Heart left ventricle (tissue), 16 donors: ENCODE measurements at regions not wholly inside any gene's neighbourhood (a gene's known extent, or its start where the extent isn't known, plus 50 kb on each side); places are given as distances from the start of the nearest gene placed in this dataset.

Source experiments
- ATAC-seq, 4 donors: fragments of 200-7000 bp; cut with Tn5 transposase; one replicate each; pipeline ENCODE4 v1.9.1; 2020 to 2022; ENCODE audit warnings: moderate library complexity in 4 of 4, mild to moderate bottlenecking in 3 of 4, moderate number of reproducible peaks in 1 of 4
- DNase-seq, 5 donors: peaks; one replicate each; pipeline ENCODE4 v3.0.0-alpha.2; 2020
- H3K27ac ChIP-seq, 12 donors: fragments of 200-600 bp; sonication (generic) in 4 of 12; one replicate each; pipeline versions ENCODE4 v1.5.0 to v1.8.0; 2016 to 2022; ENCODE audit warnings: mild to moderate bottlenecking in 2 of 12
- H3K27me3 ChIP-seq, 9 donors: fragments of 200-600 bp; sonication (generic) in 2 of 9; one replicate each; pipeline versions ENCODE4 v1.5.1 to v1.8.0; 2016 to 2022; ENCODE audit warnings: mild to moderate bottlenecking in 3 of 9
- H3K36me3 ChIP-seq, 9 donors: fragments of 200-600 bp; sonication (generic) in 2 of 9; one replicate each; pipeline versions ENCODE4 v1.5.0 to v1.8.0; 2018 to 2022; ENCODE audit warnings: mild to moderate bottlenecking in 2 of 9
- H3K4me1 ChIP-seq, 12 donors: fragments of 200-600 bp; sonication (generic) in 4 of 12; one replicate each; pipeline versions ENCODE4 v1.5.0 to v1.8.0; 2016 to 2022; ENCODE audit warnings: mild to moderate bottlenecking in 3 of 12
- H3K4me3 ChIP-seq, 12 donors: fragments of 200-600 bp; sonication (generic) in 4 of 12; one replicate each; pipeline versions ENCODE4 v1.5.0 to v1.8.0; 2017 to 2022; ENCODE audit warnings: mild to moderate bottlenecking in 9 of 12, moderate library complexity in 4 of 12
- H3K9me3 ChIP-seq, 12 donors: fragments of 200-600 bp; sonication (generic) in 4 of 12; one replicate each; pipeline versions ENCODE4 v1.5.0 to v1.8.0; 2016 to 2022; ENCODE audit warnings: mild to moderate bottlenecking in 1 of 12
- CTCF ChIP-seq, 12 donors: fragments of 200-600 bp; sonication (generic) in 4 of 12; IDR thresholded peaks; one replicate each; pipeline versions ENCODE4 v1.5.0 to v1.8.0; 2018 to 2022; ENCODE audit warnings: antibody characterized with exemption in 12 of 12, mild to moderate bottlenecking in 5 of 12
- POLR2A ChIP-seq, 2 donors: fragments of 450-650 bp; IDR thresholded peaks; one replicate each; pipeline ENCODE4 v1.6.1; 2017; ENCODE audit warnings: antibody characterized with exemption in 2 of 2, mild to moderate bottlenecking in 2 of 2, moderate library complexity in 2 of 2
- WGBS, 4 donors: extraction: QIAGEN DNeasy Blood & Tissue Kit in 2 of 4; methylation state at CpG; one replicate each; pipeline versions ENCODE4 v1.1.5 to v1.1.7; 2013 to 2018; 5-methylcytosine and 5-hydroxymethylcytosine counted together
- intact Hi-C, 10 donors: fragments of 100-400 bp; cut with DNase I; formaldehyde crosslinking; loops; one replicate each; pipeline versions ENCODE4 v1.11.1 to v1.14.2; 2022
- donor health status: ischemic (EF 13 %, LVEDD 7.1; RV severe dilation, severe dysfunction).
- donor health status: healthy with polysubstance abuse.
- donor health status: DM: no; HTN: yes; CAD: no.
- donor health status: DM: no; HTN: no; CAD: no.
- donor health status: ischemic (EF 25% LVEDD 6.9; RV normal size, moderate dysfunction).
- donor health status: ischemic (EF 25% LVEDD 5.7; RV mildly dilated, moderate dysfunction).
- donor health status: healthy.
- donor health status: DM: yes; HTN: yes; CAD: no.
- donor health status: ischemic (EF 35%, LVEDD 5.7; RV mildly dilated, moderate dysfunction).
- donor health status: nonischemic (EF 11% LVEDD 7.7; RV severe dilation, severe dysfunction).
- donor health status: DM: yes; HTN: yes; CAD: no.
- donor health status: PGD.
- donor health status: ischemic (EF 29% LVEDD 5.4; RV normal size, mild dysfunction).
- donor health status: nonischemic (EF 23%, LVEDD 6.1; RV moderate dilation, normal function).

- no peak overlapping the region for H3K4me3 ChIP-seq
- 70 to 84% (median 78%) methylated on average over 3 of the region's 3 CpGs for WGBS, 4 donors
- DNase-seq: no peak
- no peak overlapping the region for H3K27ac ChIP-seq
- TF ChIP-seq CTCF (IDR thresholded peaks at IDR 0.05): no peak
- no peak for TF ChIP-seq POLR2A (IDR thresholded peaks at IDR 0.05)
- intact Hi-C loops: loop anchor here in 2 of 10 donors (10.0 kb wide), 2 partner anchors 75 to 165 kb away; no protein-coding TSS in a partner anchor
- ATAC-seq: no peak
- H3K27me3 ChIP-seq: peaks cover 0 to 7% (median 0%) of the 10 kb centered on the region in 9 donors
- H3K9me3 ChIP-seq: no peaks in the 10 kb centered on the region
- no peaks in the 10 kb centered on the region for H3K4me1 ChIP-seq
- no peaks in the 10 kb centered on the region for H3K36me3 ChIP-seq
Measured at GRCh38 chr1:209430107-209430506, 153.4 kb upstream of the CAMK1G start.

GRCh38 chr1:209430821-209431259 lies 152.7 kb upstream of the CAMK1G start:
- no peak overlapping the region for H3K4me3 ChIP-seq
- ATAC-seq (no peak), DNase-seq (no peak)
- no peaks in the 10 kb centered on the region for H3K4me1 ChIP-seq
- peaks cover 0 to 7% (median 0%) of the 10 kb centered on the region in 9 donors for H3K27me3 ChIP-seq
- no peak overlapping the region for H3K27ac ChIP-seq
- no peaks in the 10 kb centered on the region for H3K9me3 ChIP-seq
- intact Hi-C loops: loop anchor here in 2 of 10 donors (10.0 kb wide), 2 partner anchors 76 to 166 kb away; no protein-coding TSS in a partner anchor
- no peak for TF ChIP-seq POLR2A (IDR thresholded peaks at IDR 0.05)
- no peak for TF ChIP-seq CTCF (IDR thresholded peaks at IDR 0.05)
- H3K36me3 ChIP-seq: no peaks in the 10 kb centered on the region
- WGBS, 4 donors: 91 to 92% (median 92%) methylated on average over 5 of the region's 5 CpGs

GRCh38 chr1:209431402-209431801 lies 152.1 kb upstream of the CAMK1G start:
- TF ChIP-seq CTCF (IDR thresholded peaks at IDR 0.05) (no peak), POLR2A (IDR thresholded peaks at IDR 0.05) (no peak)
- WGBS, 4 donors: 87 to 94% (median 93%) methylated on average over 3 of the region's 3 CpGs

GRCh38 chr1:209431813-209432442 lies 151.6 kb upstream of the CAMK1G start:
- peaks cover 0 to 7% (median 0%) of the 10 kb centered on the region in 9 donors for H3K27me3 ChIP-seq
- no peaks in the 10 kb centered on the region for H3K9me3 ChIP-seq
- H3K36me3 ChIP-seq: no peaks in the 10 kb centered on the region
- no peak for ATAC-seq
- no peak overlapping the region for H3K27ac ChIP-seq
- TF ChIP-seq POLR2A (IDR thresholded peaks at IDR 0.05) (no peak), CTCF (IDR thresholded peaks at IDR 0.05) (no peak)
- no peak for DNase-seq
- WGBS, 4 donors: 86 to 91% (median 90%) methylated on average over 11 to 12 of the region's 12 CpGs
- no peak overlapping the region for H3K4me3 ChIP-seq
- H3K4me1 ChIP-seq: no peaks in the 10 kb centered on the region
- intact Hi-C loops: loop anchor here in 2 of 10 donors (10.0 kb wide), 2 partner anchors 77 to 167 kb away; no protein-coding TSS in a partner anchor

More at GRCh38 chr1:209431402-209431801, 152.1 kb upstream of the CAMK1G start:
- no peak overlapping the region for H3K4me3 ChIP-seq
- peaks cover 0 to 7% (median 0%) of the 10 kb centered on the region in 9 donors for H3K27me3 ChIP-seq
- no peak for DNase-seq
- H3K9me3 ChIP-seq: no peaks in the 10 kb centered on the region
- ATAC-seq: no peak
- no peak overlapping the region for H3K27ac ChIP-seq
- H3K4me1 ChIP-seq: no peaks in the 10 kb centered on the region
- intact Hi-C loops: loop anchor here in 2 of 10 donors (10.0 kb wide), 2 partner anchors 77 to 167 kb away; no protein-coding TSS in a partner anchor
- H3K36me3 ChIP-seq: no peaks in the 10 kb centered on the region
